GM13977 (cell line): ENCODE measurements at regions not wholly inside any gene's neighbourhood (a gene's known extent, or its start where the extent isn't known, plus 50 kb on each side); places are given as distances from the start of the nearest gene placed in this dataset.

Source experiments
- DNase-seq: peaks from one replicate; pipeline ENCODE4 v3.0.0; 2012; ENCODE audit warnings: low spot score
- in situ Hi-C: fragments of 300-500 bp; cut with MboI; formaldehyde crosslinking; loops from one replicate; pipeline ENCODE4 v1.12.0; 2022; ENCODE audit warnings: low sequenced_read_pairs, low pct_unique_long_range_greater_than_20kb, mixed read lengths, inconsistent platforms; ENCODE audit not compliant: unreplicated experiment
- TF ChIP-seq, protein P1 (sequence below): IDR thresholded peaks from 2 replicates; pipeline ENCODE4 v1.5.1; 2012; ENCODE audit warnings: mild to moderate bottlenecking, control low read depth; ENCODE audit not compliant: insufficient read depth; ENCODE audit errors: extremely low read depth, missing control alignments

- TF ChIP-seq, protein P1, sequence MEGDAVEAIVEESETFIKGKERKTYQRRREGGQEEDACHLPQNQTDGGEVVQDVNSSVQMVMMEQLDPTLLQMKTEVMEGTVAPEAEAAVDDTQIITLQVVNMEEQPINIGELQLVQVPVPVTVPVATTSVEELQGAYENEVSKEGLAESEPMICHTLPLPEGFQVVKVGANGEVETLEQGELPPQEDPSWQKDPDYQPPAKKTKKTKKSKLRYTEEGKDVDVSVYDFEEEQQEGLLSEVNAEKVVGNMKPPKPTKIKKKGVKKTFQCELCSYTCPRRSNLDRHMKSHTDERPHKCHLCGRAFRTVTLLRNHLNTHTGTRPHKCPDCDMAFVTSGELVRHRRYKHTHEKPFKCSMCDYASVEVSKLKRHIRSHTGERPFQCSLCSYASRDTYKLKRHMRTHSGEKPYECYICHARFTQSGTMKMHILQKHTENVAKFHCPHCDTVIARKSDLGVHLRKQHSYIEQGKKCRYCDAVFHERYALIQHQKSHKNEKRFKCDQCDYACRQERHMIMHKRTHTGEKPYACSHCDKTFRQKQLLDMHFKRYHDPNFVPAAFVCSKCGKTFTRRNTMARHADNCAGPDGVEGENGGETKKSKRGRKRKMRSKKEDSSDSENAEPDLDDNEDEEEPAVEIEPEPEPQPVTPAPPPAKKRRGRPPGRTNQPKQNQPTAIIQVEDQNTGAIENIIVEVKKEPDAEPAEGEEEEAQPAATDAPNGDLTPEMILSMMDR = no peak
- no peak for DNase-seq
- in situ Hi-C loops = no loop called here
These were observed 367.8 kb upstream of the GRIA3 start for GRCh38 chrX:122816288-122816687.

- in situ Hi-C loops = no loop called here
- DNase-seq = no peak
- TF ChIP-seq, protein P1 = no peak
These were observed 366.6 kb upstream of the GRIA3 start for GRCh38 chrX:122817321-122817955.

DNA sequence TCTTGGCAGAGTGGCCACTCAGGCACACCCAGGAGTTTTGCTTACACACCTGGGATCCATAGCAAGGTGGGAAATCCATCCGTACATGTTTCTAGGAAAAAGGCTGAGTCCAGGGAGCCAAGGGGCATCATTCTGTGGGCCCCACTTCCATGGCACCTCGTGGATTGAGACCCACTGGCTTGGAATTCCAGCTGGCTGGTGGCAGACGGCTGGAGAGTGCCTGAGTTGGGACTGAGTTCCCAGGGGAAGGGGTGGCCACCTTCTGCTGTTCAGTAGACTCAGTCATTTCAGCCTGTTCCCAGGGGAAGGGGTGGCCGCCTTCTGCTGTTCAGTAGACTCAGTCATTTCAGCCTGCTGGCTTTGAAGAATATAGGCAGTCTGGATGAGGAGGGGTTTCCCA, 366.0 kb upstream of the GRIA3 start:
- in situ Hi-C loops = no loop called here
- no peak for DNase-seq
- TF ChIP-seq, protein P1 = no peak

GRCh38 chrX:122833230-122833629, 350.8 kb upstream of the GRIA3 start:
- TF ChIP-seq, protein P1 = no peak
- no peak for DNase-seq
- in situ Hi-C loops = no loop called here

DNA sequence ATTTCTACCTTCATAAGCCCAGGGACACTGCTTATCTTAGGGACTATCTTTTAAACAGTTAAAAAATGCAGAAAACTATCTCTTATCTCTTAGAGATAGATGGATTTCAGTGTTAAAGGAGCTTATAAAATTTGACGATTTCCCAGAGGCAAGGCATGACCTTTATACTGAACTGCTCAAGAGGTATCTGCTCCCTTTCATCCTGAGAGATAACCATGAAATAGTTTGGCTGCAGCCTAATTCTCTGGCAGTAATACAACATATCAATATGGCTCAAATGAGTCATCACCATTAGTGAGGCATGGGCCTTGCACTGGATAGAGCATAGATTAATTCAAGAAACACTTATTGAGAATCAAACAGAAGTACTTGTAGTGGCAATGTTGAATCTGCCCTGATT, 348.2 kb upstream of the GRIA3 start:
- DNase-seq = no peak
- TF ChIP-seq, protein P1 = no peak
- in situ Hi-C loops = no loop called here

- TF ChIP-seq, protein P1 = no peak
- in situ Hi-C loops = no loop called here
- DNase-seq = no peak
These were observed 333.8 kb upstream of the GRIA3 start for GRCh38 chrX:122850326-122850725.

GRCh38 chrX:122856205-122856604, 327.9 kb upstream of the GRIA3 start:
- in situ Hi-C loops = no loop called here
- DNase-seq = no peak
- TF ChIP-seq, protein P1 = no peak
